Dendritic cell treated with granulocyte-macrophage colony-stimulating factor and Interleukin-4, amounts not matched to agents 40 ng/mL and 50 ng/mL, for 4 days (primary cell): ENCODE measurements at regions not wholly inside any gene's neighbourhood (a gene's known extent, or its start where the extent isn't known, plus 50 kb on each side); places are given as distances from the start of the nearest gene placed in this dataset.
"Not testable (repeated sequence)": the region's sequence is repeated elsewhere in the genome, so short reads cannot be mapped to it uniquely, and the experiment has no call there.

Source experiments
- H3K27ac Mint-ChIP-seq: one replicate; pipeline ENCODE4 v1.8.0; 2022; ENCODE audit warnings: mild to moderate bottlenecking, mixed read lengths
- H3K27me3 Mint-ChIP-seq: one replicate; pipeline ENCODE4 v1.8.0; 2022; ENCODE audit warnings: mild to moderate bottlenecking, mixed read lengths
- H3K36me3 Mint-ChIP-seq: one replicate; pipeline ENCODE4 v1.8.0; 2022; ENCODE audit warnings: low read depth, mixed read lengths
- H3K4me1 Mint-ChIP-seq: one replicate; pipeline ENCODE4 v1.8.0; 2022; ENCODE audit warnings: low read depth, mixed read lengths
- H3K4me3 Mint-ChIP-seq: one replicate; pipeline ENCODE4 v1.8.0; 2022; ENCODE audit warnings: mild to moderate bottlenecking, moderate library complexity, mixed read lengths
- H3K9me3 Mint-ChIP-seq: one replicate; pipeline ENCODE4 v1.8.0; 2022; ENCODE audit warnings: mixed read lengths
- intact Hi-C: fragments of 100-400 bp; cut with micrococcal nuclease; formaldehyde crosslinking; loops from one replicate; pipeline ENCODE4 v1.15.0; 2022

DNA sequence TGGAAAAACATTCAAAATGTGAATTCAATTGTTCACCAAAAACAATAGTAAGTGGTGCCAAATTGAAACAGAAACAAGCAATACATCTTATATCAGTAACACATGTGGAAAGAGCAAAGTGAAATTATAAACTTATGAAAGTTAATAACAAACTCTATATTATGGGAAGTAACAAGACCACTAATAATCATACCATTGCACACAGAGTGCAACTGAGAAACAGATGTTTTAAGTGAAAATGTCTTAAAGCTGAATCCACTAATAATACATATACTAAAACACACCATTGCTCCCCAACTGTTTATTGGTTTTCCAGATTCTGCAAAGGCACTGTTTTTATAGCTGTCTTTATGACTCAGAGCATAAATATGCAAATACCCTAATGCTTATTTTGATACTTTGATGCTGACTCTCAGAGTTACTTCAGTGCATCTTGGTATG, 292.3 kb downstream of the RFPL4B start:
- no peak overlapping the region for H3K4me3 Mint-ChIP-seq

DNA sequence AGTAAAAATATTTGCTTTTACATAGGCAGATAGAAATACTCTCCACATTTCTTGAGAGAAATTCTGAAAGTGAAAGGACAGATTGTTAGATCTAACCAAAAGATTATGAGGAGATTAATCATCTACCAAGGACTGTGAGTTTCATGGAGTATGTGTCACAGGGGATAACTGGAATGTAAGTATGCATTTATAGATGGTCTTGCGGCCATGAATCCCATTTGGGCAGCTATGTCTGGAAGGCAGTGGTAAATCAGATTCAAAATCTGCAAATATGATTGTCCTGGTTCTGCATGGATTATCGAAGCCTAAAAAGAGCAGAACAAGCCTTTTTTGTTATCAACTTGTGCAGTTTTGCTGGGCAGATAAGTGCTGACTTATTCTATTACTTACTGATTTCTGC, 293.8 kb downstream of the RFPL4B start:
- Mint-ChIP-seq H3K4me1 (no peaks in the 10 kb centered on the region), H3K9me3 (no peaks in the 10 kb centered on the region), H3K27ac (no peak overlapping the region), H3K36me3 (no peaks in the 10 kb centered on the region), H3K27me3 (no peaks in the 10 kb centered on the region), H3K4me3 (no peak overlapping the region)
- intact Hi-C loops = no loop called here

More for the DNA sequence above, 292.3 kb downstream of the RFPL4B start:
- H3K36me3 Mint-ChIP-seq = no peaks in the 10 kb centered on the region
- H3K27ac Mint-ChIP-seq = no peak overlapping the region
- no peaks in the 10 kb centered on the region for H3K4me1 Mint-ChIP-seq
- intact Hi-C loops = no loop called here
- no peaks in the 10 kb centered on the region for H3K27me3 Mint-ChIP-seq
- H3K9me3 Mint-ChIP-seq = no peaks in the 10 kb centered on the region

DNA sequence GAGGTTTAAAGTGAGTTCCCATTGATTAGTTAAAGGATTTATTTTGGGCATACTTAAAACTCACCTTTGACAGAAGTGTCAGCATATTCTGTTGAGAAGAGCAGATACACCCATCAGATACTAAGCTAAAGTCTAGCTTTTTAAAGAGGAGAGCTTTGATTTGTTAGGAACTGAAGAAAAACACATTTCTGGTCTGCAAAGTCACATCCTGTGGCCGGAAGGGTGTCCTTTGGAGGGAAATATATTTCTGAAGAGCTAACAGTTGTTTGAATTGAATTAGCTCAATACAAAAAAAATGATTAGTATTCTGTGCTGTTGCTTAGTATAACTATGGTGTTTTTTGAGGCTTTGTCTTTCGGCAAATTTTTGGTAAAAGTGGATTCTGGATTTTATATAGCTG, 302.7 kb downstream of the RFPL4B start:
- Mint-ChIP-seq H3K4me3 (no peak overlapping the region), H3K4me1 (no peaks in the 10 kb centered on the region), H3K27ac (no peak overlapping the region), H3K27me3 (no peaks in the 10 kb centered on the region), H3K9me3 (no peaks in the 10 kb centered on the region), H3K36me3 (no peaks in the 10 kb centered on the region)
- intact Hi-C loops = no loop called here

DNA sequence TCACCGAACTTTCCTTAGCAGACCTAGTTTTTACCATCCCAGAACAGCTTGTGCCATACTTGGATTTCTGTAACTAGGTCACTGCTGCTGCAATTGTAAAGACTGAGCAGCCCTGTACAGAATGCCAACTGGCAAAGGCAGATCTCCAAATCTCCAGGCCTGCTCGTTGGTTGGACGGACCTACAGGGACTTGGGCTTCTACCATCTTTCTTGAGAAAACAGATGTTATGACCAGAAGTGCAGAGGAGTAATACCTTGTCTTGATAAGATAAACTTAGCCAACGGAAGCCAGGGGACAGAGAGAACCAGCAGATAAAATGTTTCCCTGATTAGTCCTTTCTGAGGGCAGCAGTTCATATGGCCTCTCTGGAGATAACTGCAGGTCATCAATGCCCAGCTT, 304.1 kb downstream of the RFPL4B start:
- no peaks in the 10 kb centered on the region for H3K36me3 Mint-ChIP-seq
- intact Hi-C loops = no loop called here
- H3K27ac Mint-ChIP-seq = no peak overlapping the region
- no peaks in the 10 kb centered on the region for H3K27me3 Mint-ChIP-seq
- no peaks in the 10 kb centered on the region for H3K9me3 Mint-ChIP-seq
- no peaks in the 10 kb centered on the region for H3K4me1 Mint-ChIP-seq
- H3K4me3 Mint-ChIP-seq = no peak overlapping the region

DNA sequence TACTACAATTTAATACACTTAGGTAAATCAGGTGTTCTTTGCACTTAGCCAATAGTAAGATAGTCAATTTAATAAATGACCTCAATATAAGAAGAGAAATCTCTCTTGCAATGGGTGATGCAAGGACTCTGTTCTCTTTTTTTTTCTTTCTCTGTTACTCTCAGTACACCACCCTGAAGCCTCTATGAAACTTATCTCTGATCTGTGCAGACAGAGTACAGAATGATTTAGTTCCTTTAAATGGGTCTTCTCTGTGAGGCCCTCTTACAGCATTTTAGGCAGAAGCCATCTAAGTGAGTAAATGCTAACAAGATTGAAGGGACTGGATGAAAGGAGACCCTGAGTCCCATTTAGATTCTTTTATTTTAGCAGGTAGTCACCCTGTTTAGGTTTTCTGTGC, 312.8 kb downstream of the RFPL4B start:
- Mint-ChIP-seq H3K9me3 (no peaks in the 10 kb centered on the region), H3K4me3 (no peak overlapping the region), H3K36me3 (no peaks in the 10 kb centered on the region), H3K27ac (no peak overlapping the region), H3K4me1 (no peaks in the 10 kb centered on the region), H3K27me3 (no peaks in the 10 kb centered on the region)
- intact Hi-C loops = no loop called here

DNA sequence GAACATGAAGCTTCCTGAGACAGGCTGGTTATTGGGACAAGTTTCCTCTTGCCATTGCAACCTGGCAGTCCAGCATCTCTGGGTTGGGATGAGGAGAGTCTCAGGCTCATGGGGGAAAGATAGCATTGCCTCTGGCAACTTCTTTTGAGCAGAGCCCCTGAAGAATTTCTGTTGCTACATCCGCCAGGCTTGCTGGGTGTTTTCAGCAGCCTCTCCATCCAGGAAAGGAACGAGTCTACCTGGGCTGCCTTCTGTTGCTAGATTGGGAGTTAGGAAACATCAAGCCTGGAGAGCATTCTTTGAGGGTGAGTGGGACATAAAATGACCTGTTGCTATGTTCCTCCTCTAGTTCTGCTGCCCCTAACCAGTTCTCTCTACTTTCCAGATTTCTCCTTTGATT, 313.5 kb downstream of the RFPL4B start:
- Mint-ChIP-seq H3K4me3 (no peak overlapping the region), H3K4me1 (no peaks in the 10 kb centered on the region), H3K9me3 (no peaks in the 10 kb centered on the region), H3K36me3 (no peaks in the 10 kb centered on the region), H3K27ac (no peak overlapping the region), H3K27me3 (no peaks in the 10 kb centered on the region)
- intact Hi-C loops = no loop called here

DNA sequence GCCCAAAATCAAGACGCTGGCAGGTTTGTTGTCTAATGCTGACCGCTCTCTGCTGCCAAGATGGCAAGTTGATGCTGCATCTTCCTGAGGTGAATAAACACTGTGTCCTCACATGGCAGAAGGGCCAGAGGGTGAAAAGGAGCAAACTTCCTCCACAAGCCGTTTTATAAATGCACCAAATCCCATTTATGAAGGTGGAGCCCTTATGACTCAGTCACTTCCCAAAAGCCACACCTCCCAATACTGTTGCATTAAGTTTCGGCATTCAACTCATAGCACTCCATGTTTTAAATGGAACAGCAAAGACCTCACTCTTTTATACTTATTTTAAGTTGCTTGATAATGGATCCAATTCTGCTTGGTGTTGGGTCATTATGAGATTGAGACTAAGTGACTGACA, 316.6 kb downstream of the RFPL4B start:
- no peaks in the 10 kb centered on the region for H3K4me1 Mint-ChIP-seq
- H3K27ac Mint-ChIP-seq = no peak overlapping the region
- intact Hi-C loops = no loop called here
- no peaks in the 10 kb centered on the region for H3K9me3 Mint-ChIP-seq
- H3K36me3 Mint-ChIP-seq = no peaks in the 10 kb centered on the region
- no peak overlapping the region for H3K4me3 Mint-ChIP-seq
- no peaks in the 10 kb centered on the region for H3K27me3 Mint-ChIP-seq

DNA sequence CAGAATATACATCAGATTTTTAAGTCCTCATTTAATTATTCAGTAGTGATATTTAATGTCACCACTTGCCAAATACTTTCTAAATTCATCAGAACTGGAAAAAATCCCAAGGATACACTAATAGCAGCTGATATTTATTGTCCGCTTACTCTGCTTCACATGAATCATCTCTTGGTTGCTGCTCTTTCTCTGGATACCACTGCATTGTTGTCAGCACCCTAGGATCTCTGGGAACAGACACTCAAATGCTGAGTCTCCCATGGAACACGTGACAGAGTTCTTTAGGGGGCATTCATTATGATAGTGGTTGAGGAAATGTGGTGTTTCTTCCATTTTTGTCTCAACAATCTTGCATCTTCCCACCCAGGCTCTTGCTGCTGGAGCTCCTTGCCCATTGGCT, 318.0 kb downstream of the RFPL4B start:
- no peak overlapping the region for H3K27ac Mint-ChIP-seq
- intact Hi-C loops = no loop called here
- no peaks in the 10 kb centered on the region for H3K9me3 Mint-ChIP-seq
- no peaks in the 10 kb centered on the region for H3K36me3 Mint-ChIP-seq
- H3K4me3 Mint-ChIP-seq = no peak overlapping the region
- no peaks in the 10 kb centered on the region for H3K27me3 Mint-ChIP-seq
- H3K4me1 Mint-ChIP-seq = no peaks in the 10 kb centered on the region

DNA sequence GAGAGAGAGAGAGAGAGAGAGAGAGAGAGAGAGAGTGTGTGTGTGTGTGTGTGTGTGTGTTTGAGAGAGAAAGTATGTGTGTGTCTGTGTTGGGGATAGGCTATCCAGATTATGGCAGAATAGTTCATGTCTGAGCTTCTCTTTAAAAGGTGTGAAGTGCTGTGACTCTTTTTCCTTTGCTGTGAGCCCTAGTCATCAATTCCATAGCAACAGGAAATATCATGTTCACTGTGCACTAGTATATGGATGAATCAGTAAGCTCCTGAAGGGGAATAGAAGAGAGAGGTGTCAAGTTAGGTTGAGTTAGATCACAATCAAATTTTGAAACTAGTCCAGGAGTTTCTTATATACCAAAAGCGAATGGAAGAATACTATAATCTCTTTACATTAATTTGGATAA, 318.7 kb downstream of the RFPL4B start:
- Mint-ChIP-seq H3K9me3 (no peaks in the 10 kb centered on the region), H3K27me3 (no peaks in the 10 kb centered on the region), H3K4me3 (no peak overlapping the region), H3K27ac (no peak overlapping the region), H3K4me1 (no peaks in the 10 kb centered on the region), H3K36me3 (no peaks in the 10 kb centered on the region)
- intact Hi-C loops = no loop called here

DNA sequence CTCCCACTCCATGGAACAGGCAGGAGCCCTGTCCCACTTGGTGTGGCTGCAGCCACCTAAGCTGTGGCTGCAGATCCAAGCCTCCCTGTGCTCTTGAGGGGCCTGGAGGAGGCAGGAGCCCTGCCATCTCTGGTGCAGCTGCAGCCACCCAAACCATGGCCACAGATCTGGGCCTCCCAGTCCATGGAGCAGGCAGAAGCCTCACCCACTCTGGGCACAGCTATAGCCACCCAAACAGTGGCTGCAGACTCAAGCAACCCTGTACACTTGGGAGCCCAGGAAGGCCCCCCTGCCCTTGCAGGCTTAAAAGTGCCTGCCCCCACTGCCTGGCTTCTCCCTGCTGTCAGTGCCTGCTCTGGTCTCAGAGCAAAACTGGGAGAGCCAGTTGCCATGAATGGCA, 320.3 kb downstream of the RFPL4B start:
- no peaks in the 10 kb centered on the region for H3K9me3 Mint-ChIP-seq
- H3K36me3 Mint-ChIP-seq = no peaks in the 10 kb centered on the region
- H3K27ac Mint-ChIP-seq = no peak overlapping the region
- intact Hi-C loops = no loop called here
- no peaks in the 10 kb centered on the region for H3K27me3 Mint-ChIP-seq
- no peaks in the 10 kb centered on the region for H3K4me1 Mint-ChIP-seq
- H3K4me3 Mint-ChIP-seq = no peak overlapping the region

DNA sequence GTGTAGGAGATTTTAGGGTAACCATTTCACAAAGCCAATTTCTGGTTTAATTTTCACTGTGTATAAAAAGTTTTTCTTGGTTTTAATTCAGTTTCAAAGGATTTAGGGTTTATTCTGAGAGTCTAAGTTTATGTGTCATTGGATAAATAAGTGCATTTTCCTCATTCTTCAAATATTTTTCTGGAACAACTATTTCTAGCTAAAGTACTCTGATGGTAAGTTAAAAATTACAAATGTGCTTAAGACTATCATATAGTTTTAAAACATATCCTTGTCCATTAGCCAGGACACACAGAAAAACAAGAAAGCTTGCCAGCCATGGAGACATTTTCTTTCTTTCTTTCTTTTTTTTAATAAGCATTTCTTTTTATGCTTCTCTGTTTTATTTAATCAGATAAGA, 333.0 kb downstream of the RFPL4B start:
- no peaks in the 10 kb centered on the region for H3K36me3 Mint-ChIP-seq
- H3K4me3 Mint-ChIP-seq = no peak overlapping the region
- intact Hi-C loops = no loop called here
- no peaks in the 10 kb centered on the region for H3K27me3 Mint-ChIP-seq
- H3K27ac Mint-ChIP-seq = no peak overlapping the region
- no peaks in the 10 kb centered on the region for H3K9me3 Mint-ChIP-seq
- H3K4me1 Mint-ChIP-seq = no peaks in the 10 kb centered on the region

DNA sequence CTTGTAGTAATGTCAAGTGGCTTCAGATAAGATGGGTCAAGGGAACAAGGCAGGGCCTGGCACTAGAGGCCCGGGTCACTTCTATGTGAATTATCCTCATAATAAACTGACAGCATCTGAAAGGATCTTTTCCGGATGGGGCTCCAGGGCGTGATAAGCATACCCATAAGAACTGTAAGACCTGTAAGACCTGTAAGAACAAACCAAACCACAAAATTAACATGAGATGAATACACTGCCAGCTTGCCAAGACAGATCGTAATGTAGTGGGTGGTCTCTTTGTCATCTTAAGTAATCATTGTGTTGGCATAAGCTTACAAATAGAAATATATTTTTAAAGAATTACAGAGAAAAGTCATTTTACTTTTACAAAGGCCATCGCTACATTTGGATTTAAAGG, 334.9 kb downstream of the RFPL4B start:
- Mint-ChIP-seq H3K36me3 (no peaks in the 10 kb centered on the region), H3K27me3 (no peaks in the 10 kb centered on the region), H3K4me1 (no peaks in the 10 kb centered on the region), H3K4me3 (no peak overlapping the region), H3K9me3 (no peaks in the 10 kb centered on the region), H3K27ac (no peak overlapping the region)
- intact Hi-C loops = no loop called here

DNA sequence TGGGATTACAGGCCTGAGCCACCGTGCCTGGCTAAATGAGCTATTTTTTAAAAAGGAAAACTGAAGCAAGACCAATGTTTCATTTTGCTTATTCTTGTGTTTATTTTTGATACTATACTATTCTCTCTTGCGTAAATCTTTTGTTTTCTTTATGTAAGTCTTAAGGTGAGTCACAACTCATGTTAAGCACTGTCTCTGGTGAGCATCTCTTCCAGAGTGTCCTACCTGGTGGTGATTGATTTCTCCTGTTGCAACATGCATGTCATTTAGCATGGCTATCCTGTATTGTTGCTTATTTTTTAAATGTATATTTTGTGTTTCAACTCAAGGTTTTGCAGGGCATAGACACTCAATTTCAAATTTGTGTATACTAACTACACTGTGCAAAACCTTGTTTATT, 336.0 kb downstream of the RFPL4B start:
- intact Hi-C loops = no loop called here

DNA sequence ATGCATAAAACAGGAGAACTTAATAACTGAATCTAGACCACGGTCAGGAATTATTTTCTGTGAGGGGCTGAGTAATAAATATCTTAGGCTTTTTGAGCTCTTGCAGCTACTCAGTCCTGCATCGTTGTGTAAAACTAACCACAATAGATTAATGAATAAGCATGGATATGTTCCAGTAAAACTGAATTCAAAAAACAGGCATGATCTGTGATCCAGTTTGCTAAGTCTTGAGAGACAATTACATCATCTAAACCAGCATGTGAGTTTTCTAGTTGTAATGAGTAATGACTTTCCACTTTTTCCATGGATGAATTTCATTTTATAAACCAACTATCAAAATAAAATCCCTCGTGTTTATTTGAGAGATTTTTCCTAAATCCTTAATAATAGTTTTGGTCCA, 336.8 kb downstream of the RFPL4B start:
- H3K4me1 Mint-ChIP-seq = no peaks in the 10 kb centered on the region
- no peak overlapping the region for H3K27ac Mint-ChIP-seq
- peaks cover 2% of the 10 kb centered on the region for H3K27me3 Mint-ChIP-seq
- no peaks in the 10 kb centered on the region for H3K36me3 Mint-ChIP-seq
- no peaks in the 10 kb centered on the region for H3K9me3 Mint-ChIP-seq
- no peak overlapping the region for H3K4me3 Mint-ChIP-seq
- intact Hi-C loops = no loop called here

More for the DNA sequence above, 336.0 kb downstream of the RFPL4B start:
- no peaks in the 10 kb centered on the region for H3K4me1 Mint-ChIP-seq
- no peaks in the 10 kb centered on the region for H3K36me3 Mint-ChIP-seq
- no peaks in the 10 kb centered on the region for H3K9me3 Mint-ChIP-seq
- H3K27ac Mint-ChIP-seq = no peak overlapping the region
- H3K27me3 Mint-ChIP-seq = no peaks in the 10 kb centered on the region
- no peak overlapping the region for H3K4me3 Mint-ChIP-seq

DNA sequence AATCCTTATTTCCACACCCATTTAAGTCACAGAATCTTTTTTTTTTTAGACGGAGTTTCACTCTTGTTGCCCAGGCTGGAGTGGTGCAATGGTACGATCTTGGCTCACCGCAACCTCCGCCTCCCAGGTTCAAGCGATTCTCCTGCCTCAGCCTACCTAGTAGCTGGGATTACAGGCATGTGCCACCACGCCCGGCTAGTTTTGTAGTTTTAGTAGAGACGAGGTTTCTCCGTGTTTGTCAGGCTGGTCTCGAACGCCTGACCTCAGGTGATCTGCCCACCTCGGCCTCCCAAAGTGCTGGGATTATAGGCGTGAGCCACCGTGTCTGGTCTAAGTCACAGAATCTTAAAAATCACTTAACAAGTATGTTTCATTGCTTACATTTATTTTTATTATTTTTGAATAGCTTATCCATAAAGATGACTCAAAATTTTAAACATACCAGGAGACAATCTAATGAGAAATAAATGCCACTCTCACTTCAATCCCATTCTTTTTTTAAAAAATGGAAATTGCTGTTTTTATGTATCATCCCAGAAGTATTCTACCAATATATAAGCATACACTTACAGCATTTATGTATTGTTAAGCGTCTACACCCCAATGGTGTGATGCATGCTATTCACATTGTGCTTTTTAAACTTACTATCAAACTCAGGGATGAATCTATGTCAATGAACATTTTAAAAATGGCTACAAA, 338.5 kb downstream of the RFPL4B start:
- H3K27ac Mint-ChIP-seq, H3K4me3 Mint-ChIP-seq, H3K9me3 Mint-ChIP-seq, H3K27me3 Mint-ChIP-seq, H3K36me3 Mint-ChIP-seq, H3K4me1 Mint-ChIP-seq, intact Hi-C loops: not testable (repeated sequence)
